Liver (tissue), 8 donors: ENCODE measurements at regions not wholly inside any gene's neighbourhood (a gene's known extent, or its start where the extent isn't known, plus 50 kb on each side); places are given as distances from the start of the nearest gene placed in this dataset.

Source experiments
- DNase-seq: peaks from one replicate; pipeline ENCODE4 v3.0.0-alpha.2; 2017; ENCODE audit warnings: low spot score
- H3K27ac ChIP-seq, 2 donors: one replicate each; pipeline ENCODE4 v1.7.0; 2013; ENCODE audit warnings: inconsistent platforms in 2 of 2, low read length in 2 of 2, control low read depth in 1 of 2, low read depth in 1 of 2, mild to moderate bottlenecking in 1 of 2
- H3K27me3 ChIP-seq, 4 donors: one replicate each; pipeline versions ENCODE4 v1.6.1 to v1.7.0; 2013; ENCODE audit warnings: low read length in 3 of 4, inconsistent platforms in 1 of 4, mild to moderate bottlenecking in 1 of 4, moderate library complexity in 1 of 4; ENCODE audit not compliant: control insufficient read depth in 4 of 4, insufficient read depth in 4 of 4
- H3K36me3 ChIP-seq, 4 donors: one replicate each; pipeline versions ENCODE4 v1.6.1 to v1.7.0; 2013; ENCODE audit warnings: low read length in 3 of 4, mild to moderate bottlenecking in 3 of 4, low read depth in 1 of 4, moderate library complexity in 1 of 4; ENCODE audit not compliant: control insufficient read depth in 4 of 4, insufficient read depth in 3 of 4
- H3K4me1 ChIP-seq, 4 donors: one replicate each; pipeline versions ENCODE4 v1.6.1 to v1.7.0; 2013; ENCODE audit warnings: low read length in 3 of 4, mild to moderate bottlenecking in 3 of 4, moderate library complexity in 1 of 4; ENCODE audit not compliant: control insufficient read depth in 4 of 4, insufficient read depth in 4 of 4
- H3K4me3 ChIP-seq, 3 donors: one replicate each; pipeline versions ENCODE4 v1.6.1 to v1.7.0; 2013; ENCODE audit warnings: low read length in 3 of 3, control low read depth in 1 of 3, low read depth in 1 of 3, mild to moderate bottlenecking in 1 of 3
- H3K9ac ChIP-seq, 2 donors: one replicate each; pipeline ENCODE4 v1.7.0; 2013; ENCODE audit warnings: low read length in 2 of 2, mild to moderate bottlenecking in 2 of 2, moderate library complexity in 2 of 2, control low read depth in 1 of 2, low read depth in 1 of 2
- H3K9me3 ChIP-seq, 4 donors: one replicate each; pipeline versions ENCODE4 v1.6.1 to v1.7.0; 2013; ENCODE audit warnings: low read length in 3 of 4; ENCODE audit not compliant: control insufficient read depth in 4 of 4
- ATF3 ChIP-seq: IDR thresholded peaks from 2 replicates; pipeline ENCODE4 v1.6.1; 2016; ENCODE audit warnings: antibody characterized with exemption
- CTCF ChIP-seq: fragments of 150-350 bp; IDR thresholded peaks from 2 replicates; pipeline ENCODE4 v1.5.1; 2017; ENCODE audit warnings: improper control_type of control experiment, low read depth, low read length; ENCODE audit not compliant: missing input control
- EGR1 ChIP-seq, 2 donors: IDR thresholded peaks; 2 replicates each; pipeline ENCODE4 v1.6.1; 2016 to 2018; ENCODE audit warnings: antibody characterized with exemption in 2 of 2, low read depth in 2 of 2
- FOXA1 ChIP-seq: IDR thresholded peaks from 2 replicates; pipeline ENCODE4 v1.6.1; 2016; ENCODE audit warnings: antibody characterized with exemption
- FOXA2 ChIP-seq: IDR thresholded peaks from 2 replicates; pipeline ENCODE4 v1.6.1; 2016; ENCODE audit warnings: antibody characterized with exemption
- GABPA ChIP-seq, 2 donors: IDR thresholded peaks in 1 of 2; conservative IDR thresholded peaks in 1 of 2; 2 replicates each; pipeline ENCODE4 v1.6.1; 2016; ENCODE audit warnings: antibody characterized with exemption in 2 of 2, mild to moderate bottlenecking in 1 of 2, moderate library complexity in 1 of 2
- HNF4A ChIP-seq, 2 donors: conservative IDR thresholded peaks; 2 replicates each; pipeline ENCODE4 v1.6.1; 2016; ENCODE audit warnings: antibody characterized with exemption in 2 of 2, mild to moderate bottlenecking in 2 of 2
- HNF4G ChIP-seq: IDR thresholded peaks from 2 replicates; pipeline ENCODE4 v1.6.1; 2016; ENCODE audit warnings: antibody characterized with exemption
- JUND ChIP-seq, 2 donors: IDR thresholded peaks; 2 replicates each; pipeline ENCODE4 v1.6.1; 2016; ENCODE audit warnings: antibody characterized with exemption in 2 of 2
- NR2F2 ChIP-seq: IDR thresholded peaks from 2 replicates; pipeline ENCODE4 v1.6.1; 2016; ENCODE audit warnings: antibody characterized with exemption
- RAD21 ChIP-seq, 2 donors: IDR thresholded peaks; 2 replicates each; pipeline ENCODE4 v1.6.1; 2016; ENCODE audit warnings: antibody characterized with exemption in 2 of 2, mild to moderate bottlenecking in 2 of 2
- REST ChIP-seq: IDR thresholded peaks from 2 replicates; pipeline ENCODE4 v1.6.1; 2016; ENCODE audit warnings: antibody characterized with exemption, mild to moderate bottlenecking
- RXRA ChIP-seq, 2 donors: IDR thresholded peaks; 2 replicates each; pipeline ENCODE4 v1.6.1; 2017 to 2018; ENCODE audit warnings: antibody characterized with exemption in 2 of 2, mild to moderate bottlenecking in 1 of 2
- SP1 ChIP-seq: IDR thresholded peaks from 2 replicates; pipeline ENCODE4 v1.6.1; 2018; ENCODE audit warnings: antibody characterized with exemption, mild to moderate bottlenecking
- YY1 ChIP-seq: IDR thresholded peaks from 2 replicates; pipeline ENCODE4 v1.6.1; 2016; ENCODE audit warnings: antibody characterized with exemption, mild to moderate bottlenecking
- ZBTB33 ChIP-seq: IDR thresholded peaks from 2 replicates; pipeline ENCODE4 v1.6.1; 2016; ENCODE audit warnings: antibody characterized with exemption
- WGBS: extraction: QIAGEN DNeasy Blood & Tissue Kit; methylation state at CpG from one replicate; pipeline ENCODE4 v1.1.7; 2013; 5-methylcytosine and 5-hydroxymethylcytosine counted together
- TF ChIP-seq, protein P1 (sequence below): IDR thresholded peaks from 2 replicates; pipeline ENCODE4 v1.6.1; 2016; ENCODE audit warnings: antibody characterized with exemption
- donor health status: healthy.
- donor health status: healthy.
- donor health status: healthy.
- donor health status: healthy.
- donor health status: healthy.

DNA sequence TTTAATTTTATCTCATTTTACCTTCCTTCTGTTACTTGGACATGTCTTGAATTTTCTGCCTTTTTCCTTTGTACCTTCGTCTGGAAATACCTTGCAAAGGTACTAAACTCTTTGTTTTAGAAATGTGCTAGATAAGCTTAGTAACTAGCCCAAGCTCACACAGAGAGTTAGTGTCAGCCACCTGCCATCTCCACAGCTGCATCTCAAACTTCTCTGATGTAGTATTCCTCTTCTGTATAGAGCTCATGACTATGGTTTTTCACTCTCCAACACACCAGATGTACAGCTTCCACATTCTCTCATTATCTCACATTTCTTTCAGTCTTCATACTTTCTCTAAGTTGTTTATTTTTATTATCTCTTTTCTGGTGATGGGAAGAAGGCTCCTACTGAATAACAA is 516.6 kb upstream of the ROBO2 start:
- H3K27ac ChIP-seq, result no peak overlapping the region
- no peak overlapping the region for H3K9ac ChIP-seq
- H3K4me1 ChIP-seq, result no peaks in the 10 kb centered on the region
- H3K9me3 ChIP-seq, result no peaks in the 10 kb centered on the region
- no peak overlapping the region for H3K4me3 ChIP-seq
- no peak for DNase-seq
- H3K36me3 ChIP-seq, result no peaks in the 10 kb centered on the region
- TF ChIP-seq REST (no peak), RXRA (IDR thresholded peaks at IDR 0.05) (no peak)
- WGBS, result 25% methylated on average over 1 of the region's 1 CpG
- no peaks in the 10 kb centered on the region for H3K27me3 ChIP-seq

- 77% methylated on average over 2 of the region's 2 CpGs for WGBS
- H3K36me3 ChIP-seq, result no peaks in the 10 kb centered on the region
- DNase-seq, result no peak
- H3K27ac ChIP-seq, result no peak overlapping the region
- H3K9ac ChIP-seq, result no peak overlapping the region
- H3K4me3 ChIP-seq, result no peak overlapping the region
- no peak for TF ChIP-seq FOXA2
- no peak for TF ChIP-seq ATF3
- TF ChIP-seq REST, result no peak
- TF ChIP-seq ZBTB33, result no peak
- TF ChIP-seq GABPA (IDR thresholded peaks at IDR 0.05 in 1 of 2, conservative IDR thresholded peaks at IDR 0.05 in 1 of 2), result no peak
- no peak for TF ChIP-seq FOXA1
- no peak for TF ChIP-seq RAD21 (IDR thresholded peaks at IDR 0.05)
- TF ChIP-seq YY1, result no peak
- TF ChIP-seq, protein P1, sequence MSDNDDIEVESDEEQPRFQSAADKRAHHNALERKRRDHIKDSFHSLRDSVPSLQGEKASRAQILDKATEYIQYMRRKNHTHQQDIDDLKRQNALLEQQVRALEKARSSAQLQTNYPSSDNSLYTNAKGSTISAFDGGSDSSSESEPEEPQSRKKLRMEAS, result no peak
- no peak for TF ChIP-seq SP1
- no peak for TF ChIP-seq EGR1 (IDR thresholded peaks at IDR 0.05; ENCODE audit: low read depth in 2 of 2)
- no peak for TF ChIP-seq HNF4G
- TF ChIP-seq CTCF, result no peak
- TF ChIP-seq HNF4A (conservative IDR thresholded peaks at IDR 0.05), result no peak
- TF ChIP-seq JUND (IDR thresholded peaks at IDR 0.05), result no peak
- TF ChIP-seq NR2F2, result no peak
- no peaks in the 10 kb centered on the region for H3K9me3 ChIP-seq
- H3K4me1 ChIP-seq, result no peaks in the 10 kb centered on the region
- H3K27me3 ChIP-seq, result no peaks in the 10 kb centered on the region
Measured at GRCh38 chr3:76525726-76526125, 514.2 kb upstream of the ROBO2 start.
